ENCODE measurements at regions not wholly inside any gene's neighbourhood (a gene's known extent, or its start where the extent isn't known, plus 50 kb on each side); places are given as distances from the start of the nearest gene placed in this dataset.

DNA sequence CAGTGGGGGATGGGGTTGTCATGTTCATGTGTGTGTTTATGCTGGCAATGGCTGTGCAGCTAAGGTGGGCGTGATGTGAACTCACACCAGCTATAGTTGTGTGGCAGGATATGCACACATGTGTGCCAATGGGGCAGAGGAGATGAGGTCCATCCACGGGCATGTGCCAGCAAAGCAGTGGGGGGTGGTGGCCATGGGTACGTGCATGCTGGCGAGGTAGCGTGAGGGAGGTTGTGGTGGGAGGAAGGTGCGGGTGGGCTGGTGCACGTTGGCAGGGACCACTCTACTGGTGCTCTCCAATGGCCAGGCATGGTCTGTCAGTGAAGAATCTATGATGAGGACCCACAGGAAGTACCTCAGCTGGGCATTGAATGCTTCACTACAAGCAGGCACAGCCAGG lies 567.5 kb upstream of the SORCS1 start:
- no peak for DNase-seq

DNA sequence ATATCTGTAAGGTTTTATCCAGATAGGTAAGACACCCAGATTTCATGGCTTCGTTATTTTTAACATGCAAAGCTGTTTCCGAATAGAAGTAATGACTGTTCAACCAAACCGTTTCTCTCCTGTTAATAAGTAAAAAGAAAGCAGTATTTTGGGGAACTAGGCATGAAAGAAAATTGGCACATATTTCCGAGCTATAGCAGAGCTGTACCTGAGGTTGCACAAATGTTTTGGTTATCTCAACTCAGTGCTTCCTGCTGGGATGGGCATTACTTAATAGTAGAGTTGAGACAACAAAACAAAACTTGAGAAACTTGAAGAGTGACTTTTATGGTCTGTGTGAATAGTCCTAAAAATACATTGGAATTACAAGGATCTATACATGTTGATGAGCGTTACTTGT lies 564.3 kb upstream of the SORCS1 start:
- DNase-seq = no peak

- DNase-seq = no peak
Measured at GRCh38 chr10:107727767-107728317, 563.3 kb upstream of the SORCS1 start.

- DNase-seq = no peak
Measured at GRCh38 chr10:107718864-107719263, 554.4 kb upstream of the SORCS1 start.

GRCh38 chr10:107717046-107717445 lies 552.5 kb upstream of the SORCS1 start:
- DNase-seq = no peak

DNA sequence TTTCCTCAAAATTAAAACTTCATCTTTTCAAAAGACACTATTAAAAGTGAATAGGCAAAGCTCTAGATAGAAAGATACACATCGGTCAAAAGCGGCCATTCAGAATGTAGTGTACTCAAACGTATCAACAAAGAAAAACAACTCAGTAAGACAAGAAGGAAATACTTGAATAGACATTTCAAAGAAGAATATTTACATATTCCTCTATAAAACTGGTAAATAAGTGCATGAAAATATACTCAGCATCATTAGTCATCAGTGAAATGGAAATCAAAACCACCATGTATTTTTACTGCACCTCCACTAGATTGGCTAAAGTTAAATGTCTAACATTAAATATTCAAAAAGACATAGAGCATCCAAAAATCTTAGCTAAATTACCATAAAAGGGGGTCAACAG lies 551.1 kb upstream of the SORCS1 start:
- no peak for DNase-seq

DNA sequence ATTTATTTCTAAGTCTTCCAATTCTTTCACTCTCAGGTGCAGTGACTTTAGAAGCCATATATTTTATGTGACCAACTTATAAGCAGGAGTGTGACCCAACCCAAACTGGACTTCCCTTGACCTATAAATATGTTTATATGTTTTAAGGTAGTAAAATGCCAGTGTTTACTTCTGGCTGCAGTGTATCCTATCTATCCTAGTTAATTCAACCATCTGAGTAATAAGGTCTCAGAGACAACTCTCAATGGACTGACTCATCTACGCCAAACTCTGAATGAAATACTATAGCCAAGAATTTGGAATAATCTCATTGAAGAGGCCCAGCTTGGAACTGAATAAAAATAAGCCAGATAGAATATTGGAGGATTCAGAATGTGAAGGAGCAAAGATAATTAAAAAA lies 544.5 kb upstream of the SORCS1 start:
- no peak for DNase-seq

- DNase-seq = no peak
Measured at GRCh38 chr10:107706096-107706725, 541.7 kb upstream of the SORCS1 start.

GRCh38 chr10:107701943-107702342 lies 537.4 kb upstream of the SORCS1 start:
- no peak for DNase-seq

DNA sequence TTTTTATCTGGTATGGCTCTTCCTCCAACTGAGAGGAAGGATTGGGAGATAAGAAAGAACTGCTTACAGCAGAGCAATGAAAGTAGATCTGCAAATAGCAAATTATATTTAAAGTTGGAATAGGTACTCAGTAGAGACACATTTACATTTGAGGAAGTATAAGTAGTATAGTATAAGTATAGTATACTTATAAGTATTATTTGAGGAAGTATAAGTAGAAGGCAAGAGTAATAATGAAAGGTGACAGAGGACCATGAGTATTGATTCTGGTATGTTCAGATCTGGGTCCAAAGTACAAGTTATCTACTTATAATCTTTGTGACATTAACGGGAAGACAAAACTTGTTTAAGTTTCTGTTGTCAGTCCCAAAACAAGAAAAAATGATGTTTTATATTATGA lies 527.6 kb upstream of the SORCS1 start:
- DNase-seq = no peak

DNA sequence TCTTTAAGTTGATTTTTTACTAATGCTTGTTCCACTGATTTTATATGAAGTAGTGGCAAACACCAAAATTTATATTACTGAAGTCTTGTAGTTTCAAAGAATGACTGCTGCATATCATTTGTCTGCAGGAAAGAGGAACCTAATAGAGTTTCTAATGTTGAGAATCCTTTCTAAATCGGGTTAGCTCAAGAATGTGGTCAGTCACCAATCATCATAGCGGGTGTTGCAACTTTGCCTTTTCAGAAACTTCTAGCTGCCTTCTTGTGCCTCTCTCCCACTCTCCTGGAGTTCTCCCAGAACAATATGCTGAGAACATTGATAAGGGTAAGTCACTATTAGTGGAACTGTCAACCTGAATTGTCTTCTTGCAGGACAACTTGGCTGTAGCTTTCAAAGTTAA lies 524.8 kb upstream of the SORCS1 start:
- no peak for DNase-seq

DNA sequence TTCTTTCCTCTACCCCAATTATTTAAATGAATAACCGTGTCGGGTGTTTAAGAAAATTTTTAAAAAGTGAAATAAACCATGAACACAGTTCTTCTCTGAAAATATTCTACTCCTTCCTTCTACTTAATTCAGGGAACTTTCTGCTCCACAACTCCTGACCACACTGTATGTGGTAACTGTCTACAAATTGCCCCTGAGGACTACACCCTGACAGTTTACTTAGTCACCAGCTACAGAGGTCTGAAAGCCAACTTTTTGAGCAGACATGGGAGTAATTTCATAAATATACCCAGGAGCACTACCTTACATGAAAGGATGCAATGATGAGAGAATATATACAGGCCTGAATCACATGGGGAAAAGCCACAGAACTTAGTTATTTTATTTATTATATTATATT lies 523.2 kb upstream of the SORCS1 start:
- no peak for DNase-seq

- no peak for DNase-seq
Measured at GRCh38 chr10:107686095-107686494, 521.6 kb upstream of the SORCS1 start.

DNA sequence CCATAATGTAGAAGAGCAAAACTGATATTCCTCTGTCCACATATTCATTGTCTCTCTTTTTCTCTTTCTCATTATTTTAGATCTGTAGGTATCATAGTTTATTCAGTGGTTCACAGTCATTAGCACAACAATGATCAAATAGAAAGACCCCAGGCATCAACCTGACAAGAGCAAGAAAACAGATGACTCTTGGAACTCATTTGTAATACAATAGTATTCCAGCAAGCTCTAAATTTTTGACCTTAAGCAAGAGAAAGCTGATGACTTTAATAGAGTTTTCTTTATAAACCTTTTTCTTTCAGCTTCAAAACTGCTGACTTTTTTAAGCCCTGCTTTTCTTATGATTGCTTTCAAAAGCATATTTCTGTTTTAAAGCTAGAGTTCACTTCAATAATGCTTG lies 507.5 kb upstream of the SORCS1 start:
- no peak for DNase-seq

- no peak for DNase-seq
Measured at GRCh38 chr10:107666214-107666613, 501.7 kb upstream of the SORCS1 start.

GRCh38 chr10:107665459-107665858 lies 501.0 kb upstream of the SORCS1 start:
- DNase-seq = no peak

- DNase-seq = no peak
Measured at GRCh38 chr10:107657851-107658250, 493.3 kb upstream of the SORCS1 start.

DNA sequence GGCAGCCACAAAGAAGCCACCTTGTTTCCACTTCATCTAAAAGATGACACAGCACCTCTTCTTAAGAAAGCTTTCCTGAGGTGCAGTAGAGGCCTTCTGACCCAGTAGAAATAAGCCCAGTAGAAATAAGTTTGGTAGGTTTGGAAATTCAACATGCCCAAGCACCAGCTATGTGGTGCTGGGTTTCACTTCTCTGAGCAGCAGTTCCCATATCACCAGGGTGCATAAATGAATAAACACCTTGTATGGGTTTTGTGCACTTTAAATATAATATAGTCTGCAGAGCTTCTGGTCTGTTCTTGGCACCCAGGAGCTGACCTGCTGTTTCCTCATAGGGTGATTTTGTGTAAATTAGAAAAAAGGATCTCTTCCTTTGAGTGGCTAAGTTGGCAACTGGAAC lies 492.4 kb upstream of the SORCS1 start:
- no peak for DNase-seq

- no peak for DNase-seq
Measured at GRCh38 chr10:107653832-107654287, 489.4 kb upstream of the SORCS1 start.

- DNase-seq = no peak
Measured at GRCh38 chr10:107650939-107651338, 486.4 kb upstream of the SORCS1 start.

GRCh38 chr10:107649249-107649648 lies 484.7 kb upstream of the SORCS1 start:
- no peak for DNase-seq

DNA sequence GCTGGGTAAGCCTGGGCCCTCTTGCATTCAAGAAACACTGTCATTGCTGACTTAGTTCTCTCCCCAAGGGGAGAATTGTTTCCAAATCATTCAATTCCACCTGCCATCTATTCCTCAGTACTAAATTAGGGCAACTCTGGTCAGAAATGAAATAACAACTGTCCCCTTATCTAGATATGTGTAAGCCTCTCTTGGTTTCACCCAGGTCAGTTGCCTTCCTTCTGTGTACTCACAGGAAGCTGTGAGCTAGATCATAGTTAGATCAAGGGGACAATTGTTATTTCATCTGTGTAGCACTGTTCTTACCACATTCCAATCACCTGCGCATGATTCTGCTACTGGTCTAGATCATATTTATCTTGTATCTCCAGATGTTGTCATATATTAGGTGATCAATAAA lies 483.0 kb upstream of the SORCS1 start:
- no peak for DNase-seq

DNA sequence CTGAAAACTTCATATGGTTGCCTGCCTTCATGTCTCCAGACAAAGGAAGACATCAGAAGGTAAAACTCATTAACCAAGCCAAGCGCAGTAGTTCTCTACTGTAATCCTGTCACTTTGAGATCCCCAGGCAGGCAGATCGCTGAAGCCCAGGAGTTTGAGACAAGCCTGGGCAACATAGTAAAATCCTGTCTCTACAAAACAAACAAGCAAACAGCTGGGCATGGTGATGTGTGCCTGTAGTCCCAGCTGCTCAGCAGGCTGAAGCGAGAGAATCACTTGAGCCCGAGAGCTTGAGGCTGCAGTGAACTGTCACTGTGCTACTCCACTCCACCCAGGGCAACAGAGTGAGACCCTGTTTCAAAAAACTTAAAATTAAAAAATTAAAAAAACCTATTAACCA lies 467.4 kb upstream of the SORCS1 start:
- peak in 1 of 2 experiments; percentile 47 for DNase-seq

GRCh38 chr10:107626862-107627261 lies 462.4 kb upstream of the SORCS1 start:
- DNase-seq = no peak

- DNase-seq = no peak
Measured at GRCh38 chr10:107623292-107623691, 458.8 kb upstream of the SORCS1 start.
